SJCRH30 (cell line): ENCODE measurements at regions not wholly inside any gene's neighbourhood (a gene's known extent, or its start where the extent isn't known, plus 50 kb on each side); places are given as distances from the start of the nearest gene placed in this dataset.
A peak's percentile ranks its signal among the peaks of the same experiment; 100 is the strongest.

Source experiments
- DNase-seq, 2 experiments: peaks; one replicate each; pipeline ENCODE4 v3.0.0-alpha.2; 2015 to 2020
- H3K27ac ChIP-seq: fragments of 250-450 bp; sonication (Bioruptor Pico); 2 replicates; pipeline ENCODE4 v1.5.1; 2020; ENCODE audit warnings: mild to moderate bottlenecking, moderate library complexity
- H3K27me3 ChIP-seq: fragments of 250-450 bp; sonication (Bioruptor Pico); 2 replicates; pipeline ENCODE4 v1.5.1; 2020; ENCODE audit warnings: mild to moderate bottlenecking, moderate library complexity
- H3K36me3 ChIP-seq: fragments of 250-450 bp; sonication (Bioruptor Pico); 2 replicates; pipeline ENCODE4 v1.5.1; 2020; ENCODE audit warnings: mild to moderate bottlenecking, moderate library complexity
- H3K4me1 ChIP-seq: fragments of 250-450 bp; sonication (Bioruptor Pico); 2 replicates; pipeline ENCODE4 v1.5.1; 2020; ENCODE audit warnings: mild to moderate bottlenecking, moderate library complexity
- H3K4me3 ChIP-seq: fragments of 250-450 bp; sonication (Bioruptor Pico); 2 replicates; pipeline ENCODE4 v1.5.1; 2020; ENCODE audit warnings: mild to moderate bottlenecking, moderate library complexity
- H3K9me3 ChIP-seq: fragments of 250-450 bp; sonication (Bioruptor Pico); replicated peaks from 2 replicates; pipeline ENCODE4 v1.5.1; 2020; ENCODE audit warnings: mild to moderate bottlenecking, moderate library complexity

DNA sequence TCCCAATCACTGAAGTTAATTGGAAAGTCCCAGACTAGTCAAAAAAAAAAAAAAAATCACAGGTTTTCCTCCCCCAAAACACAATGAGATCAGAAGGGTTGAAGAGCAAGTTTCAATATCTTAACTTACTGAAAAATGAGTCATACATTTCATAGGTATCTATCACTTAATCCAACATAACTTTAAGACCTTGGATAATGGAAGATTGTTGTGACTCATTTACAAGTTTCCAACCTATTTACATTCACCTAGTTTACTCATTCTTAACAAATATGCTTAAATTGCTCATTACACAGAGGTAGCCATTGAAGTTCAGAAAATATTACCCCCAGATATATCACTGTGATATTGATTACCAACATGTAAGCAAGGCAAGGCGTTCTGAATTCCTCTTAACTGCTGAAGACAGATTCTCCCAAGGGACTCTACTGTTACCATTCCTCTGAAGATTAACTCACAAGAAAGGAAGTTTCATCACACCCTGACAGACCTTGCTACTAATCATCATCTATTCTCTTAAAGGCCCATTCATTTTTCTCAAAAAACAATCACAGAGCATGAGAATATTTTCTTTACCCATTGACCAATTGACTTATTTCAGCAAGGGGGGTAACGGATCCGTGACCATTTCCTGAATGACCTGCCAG, 563.8 kb downstream of the TLE1 start:
- no peaks in the 10 kb centered on the region for H3K36me3 ChIP-seq
- DNase-seq, result no peak
- H3K4me3 ChIP-seq, result no peak overlapping the region
- no peak overlapping the region for H3K27ac ChIP-seq
- H3K4me1 ChIP-seq, result no peaks in the 10 kb centered on the region
- peaks cover 2% of the 10 kb centered on the region; the same call in 1 of the 2 replicates for H3K9me3 ChIP-seq
- H3K27me3 ChIP-seq, result no peaks in the 10 kb centered on the region

- no peak overlapping the region for H3K4me3 ChIP-seq
- H3K4me1 ChIP-seq, result no peaks in the 10 kb centered on the region
- H3K9me3 ChIP-seq, result peaks cover 2% of the 10 kb centered on the region; the same call in 1 of the 2 replicates
- H3K27me3 ChIP-seq, result no peaks in the 10 kb centered on the region
- no peak for DNase-seq
- no peak overlapping the region for H3K27ac ChIP-seq
- H3K36me3 ChIP-seq, result no peaks in the 10 kb centered on the region
Observed at GRCh38 chr9:81123526-81123925, 565.8 kb downstream of the TLE1 start.

DNA sequence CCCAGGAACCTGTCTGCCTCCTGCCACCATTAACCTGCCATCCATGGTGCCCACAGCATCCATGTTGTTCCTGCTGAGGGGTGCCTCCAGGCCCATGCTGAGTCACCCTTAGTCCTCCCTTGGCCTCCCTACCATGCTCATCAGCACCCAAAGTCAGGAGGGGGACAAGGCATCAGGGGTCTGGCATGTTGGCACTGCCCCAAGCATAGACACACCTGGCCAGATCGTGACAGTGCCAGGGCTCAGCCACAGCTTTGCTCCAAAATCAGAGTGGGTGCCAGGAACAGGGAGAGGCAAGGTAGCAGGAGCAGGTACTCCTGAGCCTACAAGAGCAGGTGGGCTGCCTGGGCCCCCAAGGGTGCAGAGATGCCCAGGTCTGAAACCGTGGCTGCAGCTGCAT, 566.6 kb downstream of the TLE1 start:
- DNase-seq, result no peak
- Histone ChIP-seq H3K4me3 (no peak overlapping the region), H3K4me1 (no peaks in the 10 kb centered on the region; the same call in 1 of the 2 replicates), H3K36me3 (no peaks in the 10 kb centered on the region), H3K27me3 (no peaks in the 10 kb centered on the region), H3K27ac (no peak overlapping the region), H3K9me3 (peaks cover 2% of the 10 kb centered on the region; the same call in 1 of the 2 replicates)

DNA sequence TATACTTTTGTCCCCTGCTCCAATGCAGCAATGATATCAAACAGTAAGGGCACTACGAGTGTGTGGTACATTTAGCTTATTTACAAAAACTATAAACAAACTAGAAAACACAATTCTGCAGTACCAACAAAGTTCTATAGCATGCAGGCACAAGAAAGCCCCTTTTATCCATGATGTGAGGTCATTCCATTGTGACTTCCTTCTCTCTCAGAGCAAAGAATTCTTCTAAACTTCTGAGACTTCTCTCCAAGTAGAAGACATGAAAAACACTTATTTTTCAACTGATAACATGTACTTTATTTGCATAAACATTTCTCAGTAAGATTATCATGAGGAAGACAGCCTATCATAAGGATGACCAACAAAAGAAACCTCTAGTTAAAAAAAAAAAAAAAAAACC, 569.8 kb downstream of the TLE1 start:
- peaks cover 13% of the 10 kb centered on the region for H3K4me1 ChIP-seq

GRCh38 chr9:81118416-81118815, 570.9 kb downstream of the TLE1 start:
- peaks cover 24% of the 10 kb centered on the region for H3K4me1 ChIP-seq
- no peak overlapping the region for H3K4me3 ChIP-seq
- H3K27me3 ChIP-seq, result no peaks in the 10 kb centered on the region
- no peak for DNase-seq
- no peaks in the 10 kb centered on the region for H3K9me3 ChIP-seq
- H3K36me3 ChIP-seq, result no peaks in the 10 kb centered on the region
- H3K27ac ChIP-seq, result no peak overlapping the region

More for the DNA sequence above, 569.8 kb downstream of the TLE1 start:
- H3K36me3 ChIP-seq, result no peaks in the 10 kb centered on the region
- DNase-seq, result no peak
- no peak overlapping the region for H3K4me3 ChIP-seq
- no peak overlapping the region for H3K27ac ChIP-seq
- H3K9me3 ChIP-seq, result no peaks in the 10 kb centered on the region
- H3K27me3 ChIP-seq, result no peaks in the 10 kb centered on the region

- no peaks in the 10 kb centered on the region for H3K36me3 ChIP-seq
- DNase-seq, result peak; percentile 76 to 79
- H3K4me3 ChIP-seq, result peak overlapping the region; percentile 13; the same call in 1 of the 2 replicates
- no peaks in the 10 kb centered on the region for H3K27me3 ChIP-seq
- no peaks in the 10 kb centered on the region for H3K9me3 ChIP-seq
- H3K4me1 ChIP-seq, result peaks cover 36% of the 10 kb centered on the region
- H3K27ac ChIP-seq, result peak overlapping the region; percentile 24; the same call in 1 of the 2 replicates
Observed at GRCh38 chr9:81116340-81117137, 572.8 kb downstream of the TLE1 start.

DNA sequence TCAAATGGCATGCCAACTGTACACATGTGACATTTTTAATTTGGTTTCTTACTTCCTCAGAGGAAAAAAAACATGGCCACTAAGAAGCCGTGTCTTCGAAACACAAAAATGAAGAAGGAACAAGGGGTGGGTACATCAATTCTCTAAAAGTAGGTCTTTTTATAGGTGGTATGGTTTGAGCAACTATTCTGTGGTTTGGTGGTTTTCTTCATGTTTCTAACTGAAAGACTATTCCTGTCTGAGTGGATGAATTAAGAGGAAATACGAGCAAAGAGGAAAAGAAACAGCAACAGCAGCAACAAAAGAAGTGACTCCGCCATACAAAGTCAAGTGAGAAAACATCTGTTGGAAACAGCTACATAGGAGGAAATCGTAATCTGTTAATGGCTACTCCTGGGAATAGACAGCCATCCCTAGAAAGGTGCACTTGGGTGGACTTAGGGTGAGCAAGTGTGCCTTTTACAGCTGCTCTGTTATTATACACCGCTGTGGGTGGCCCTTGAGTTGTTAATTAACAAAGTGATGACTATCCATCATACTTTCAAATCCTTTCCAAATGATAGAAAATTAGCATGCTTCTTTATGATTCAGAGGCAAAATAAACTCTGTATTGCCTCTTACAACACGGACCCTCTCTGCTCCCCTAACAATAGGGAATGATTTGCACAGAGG, 575.8 kb downstream of the TLE1 start:
- Histone ChIP-seq H3K4me3 (peak overlapping the region; percentile 30), H3K9me3 (no peaks in the 10 kb centered on the region), H3K27ac (peak overlapping the region; percentile 55), H3K36me3 (no peaks in the 10 kb centered on the region), H3K27me3 (no peaks in the 10 kb centered on the region), H3K4me1 (peaks cover 43% of the 10 kb centered on the region)
- DNase-seq, result peak; percentile 78 to 84

GRCh38 chr9:81112627-81113452, 576.5 kb downstream of the TLE1 start:
- Histone ChIP-seq H3K4me3 (peak overlapping the region; percentile 30), H3K36me3 (no peaks in the 10 kb centered on the region), H3K27ac (peak overlapping the region; percentile 55), H3K4me1 (peaks cover 50% of the 10 kb centered on the region), H3K27me3 (no peaks in the 10 kb centered on the region), H3K9me3 (no peaks in the 10 kb centered on the region)
- DNase-seq, result peak in 1 of 2 experiments; percentile 20

GRCh38 chr9:81108821-81109220, 580.5 kb downstream of the TLE1 start:
- H3K36me3 ChIP-seq, result no peaks in the 10 kb centered on the region
- no peak overlapping the region for H3K4me3 ChIP-seq
- H3K27ac ChIP-seq, result peak overlapping the region; percentile 49
- no peaks in the 10 kb centered on the region for H3K27me3 ChIP-seq
- peaks cover 34% of the 10 kb centered on the region for H3K4me1 ChIP-seq
- H3K9me3 ChIP-seq, result no peaks in the 10 kb centered on the region
- peak in 1 of 2 experiments; percentile 53 for DNase-seq

DNA sequence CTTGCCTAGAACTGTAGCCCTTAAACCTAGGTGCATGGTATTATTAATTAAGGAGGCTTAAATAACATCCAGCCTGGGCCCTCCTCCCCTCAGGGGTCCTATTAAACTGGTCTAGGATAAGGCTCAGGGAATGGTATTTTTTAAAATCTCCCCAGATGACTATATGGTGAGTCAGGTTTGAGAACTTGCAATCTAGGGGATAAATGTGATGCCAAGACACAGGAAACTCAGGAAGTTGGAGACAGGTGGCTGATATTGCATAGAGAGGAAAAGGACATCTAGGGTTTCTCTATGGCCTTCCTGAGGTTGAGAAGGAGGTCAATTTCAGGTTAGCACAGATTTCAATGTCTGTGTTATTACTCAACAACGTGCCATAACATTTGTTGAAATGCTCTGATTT, 581.0 kb downstream of the TLE1 start:
- no peak overlapping the region for H3K4me3 ChIP-seq
- H3K9me3 ChIP-seq, result no peaks in the 10 kb centered on the region
- H3K27ac ChIP-seq, result peak overlapping the region; percentile 49
- no peaks in the 10 kb centered on the region for H3K36me3 ChIP-seq
- peaks cover 30% of the 10 kb centered on the region for H3K4me1 ChIP-seq
- DNase-seq, result peak; percentile 46 to 86
- H3K27me3 ChIP-seq, result no peaks in the 10 kb centered on the region

GRCh38 chr9:81103597-81104471, 585.5 kb downstream of the TLE1 start:
- no peak overlapping the region for H3K4me3 ChIP-seq
- no peaks in the 10 kb centered on the region for H3K9me3 ChIP-seq
- H3K36me3 ChIP-seq, result no peaks in the 10 kb centered on the region
- H3K27me3 ChIP-seq, result no peaks in the 10 kb centered on the region
- no peak overlapping the region for H3K27ac ChIP-seq
- no peak for DNase-seq
- H3K4me1 ChIP-seq, result peaks cover 14% of the 10 kb centered on the region

DNA sequence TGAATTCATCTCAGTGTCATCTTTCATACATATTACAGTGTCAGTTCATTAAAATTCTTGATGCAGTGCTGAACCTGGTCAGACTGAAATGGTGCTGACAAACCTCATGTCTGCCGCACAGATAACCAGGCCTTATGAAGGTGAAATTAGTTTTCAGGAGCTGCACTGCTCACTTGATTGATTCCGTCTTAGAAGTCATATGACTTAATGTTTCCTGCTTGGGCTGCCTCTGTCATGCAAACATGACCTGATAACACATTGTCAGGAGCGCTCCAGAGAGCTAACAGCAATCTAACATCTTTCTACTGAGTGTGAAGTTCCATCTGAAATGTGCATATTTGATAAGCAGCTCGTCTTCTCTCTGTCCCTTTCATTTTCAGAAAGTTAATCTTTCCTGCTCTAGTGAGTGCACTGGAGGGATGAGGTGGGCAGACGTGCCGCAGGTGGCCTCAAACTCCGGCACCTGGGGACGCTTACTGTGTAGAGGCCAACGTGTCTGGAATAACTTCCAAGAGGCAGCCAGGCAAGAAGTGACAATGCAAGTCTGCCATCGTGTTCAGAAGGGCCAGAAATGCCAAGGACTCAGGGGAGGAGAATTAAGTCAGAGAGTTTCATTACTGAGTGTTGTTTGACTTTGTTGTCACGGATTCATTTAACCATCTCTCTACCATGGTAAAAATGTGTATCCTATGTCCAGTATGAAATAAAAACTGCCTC, 592.1 kb downstream of the TLE1 start:
- Histone ChIP-seq H3K27me3 (no peaks in the 10 kb centered on the region), H3K9me3 (peaks cover 10% of the 10 kb centered on the region; the same call in 1 of the 2 replicates), H3K4me3 (no peak overlapping the region), H3K36me3 (no peaks in the 10 kb centered on the region), H3K27ac (no peak overlapping the region), H3K4me1 (no peaks in the 10 kb centered on the region)
- DNase-seq, result no peak

DNA sequence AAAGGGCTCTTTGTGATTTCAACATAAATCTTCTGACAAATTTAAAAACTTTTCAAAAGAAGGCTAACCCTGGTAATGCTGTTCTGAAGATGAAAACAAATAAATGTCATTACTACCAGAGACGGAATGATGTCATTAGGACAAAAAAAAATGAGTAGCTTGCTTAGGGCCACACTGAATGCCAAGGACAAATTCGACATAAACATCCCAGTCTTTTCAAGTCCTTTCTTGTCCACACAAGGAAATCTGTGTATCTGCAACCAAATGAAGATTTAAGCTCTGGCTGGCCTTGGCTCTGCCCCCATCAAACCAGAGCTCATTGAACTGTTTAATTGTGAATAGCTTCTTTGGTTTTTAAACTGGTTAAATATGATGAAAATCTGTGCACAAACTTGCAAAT, 592.7 kb downstream of the TLE1 start:
- H3K9me3 ChIP-seq, result peaks cover 13% of the 10 kb centered on the region; the same call in 1 of the 2 replicates
- no peak for DNase-seq

More for the DNA sequence above, 592.7 kb downstream of the TLE1 start:
- Histone ChIP-seq H3K27me3 (no peaks in the 10 kb centered on the region), H3K36me3 (no peaks in the 10 kb centered on the region), H3K27ac (no peak overlapping the region), H3K4me3 (no peak overlapping the region), H3K4me1 (no peaks in the 10 kb centered on the region)
